HS-5 (cell line): ENCODE measurements at regions not wholly inside any gene's neighbourhood (a gene's known extent, or its start where the extent isn't known, plus 50 kb on each side); places are given as distances from the start of the nearest gene placed in this dataset.
"Not testable (repeated sequence)": the region's sequence is repeated elsewhere in the genome, so short reads cannot be mapped to it uniquely, and the experiment has no call there.

Experiments used
- DNase-seq: peaks from one replicate; pipeline ENCODE4 v3.0.0-alpha.2; 2012; ENCODE audit warnings: low read depth

DNA sequence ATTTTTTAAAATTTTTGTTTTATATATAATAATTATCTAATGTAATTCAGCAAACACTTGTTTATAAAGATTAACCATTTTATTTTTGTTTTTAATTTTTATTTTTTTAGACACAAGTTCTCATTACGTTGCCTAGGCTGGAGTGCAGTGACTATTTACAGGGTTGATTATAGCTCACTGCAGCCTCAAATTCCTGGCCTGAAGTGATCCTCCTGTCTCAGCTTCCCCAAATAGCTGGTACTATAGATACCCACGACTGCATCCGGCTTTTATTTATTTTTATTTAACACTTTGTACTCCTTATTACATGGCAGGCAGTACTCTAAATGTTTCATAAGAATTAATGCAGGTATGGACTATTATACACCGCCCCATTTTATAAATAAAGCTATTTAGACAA is 288.7 kb downstream of the MDFIC start:
- no peak for DNase-seq

- DNase-seq = no peak
Observed at GRCh38 chr7:115208710-115209560, 287.0 kb downstream of the MDFIC start.

DNA sequence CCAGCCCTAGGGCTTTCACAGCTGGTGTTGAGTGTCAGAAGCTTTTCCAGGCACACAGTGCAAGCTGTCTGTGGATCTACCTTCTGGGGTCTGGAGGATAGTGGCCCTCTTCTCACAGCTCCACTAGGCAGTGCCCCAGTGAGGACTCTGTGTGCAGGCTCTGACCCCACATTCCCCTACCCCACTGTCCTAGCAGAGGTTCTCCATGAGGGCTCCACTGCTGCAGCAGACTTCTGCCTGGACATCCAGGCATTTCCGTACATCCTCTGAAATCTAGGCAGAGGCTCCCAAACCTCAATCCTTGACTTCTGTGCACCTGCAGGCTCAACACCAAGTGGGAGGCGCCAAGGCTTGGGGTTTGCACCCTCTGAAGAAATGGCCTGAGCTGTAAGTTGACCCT is 284.5 kb downstream of the MDFIC start:
- not testable (repeated sequence) for DNase-seq

DNA sequence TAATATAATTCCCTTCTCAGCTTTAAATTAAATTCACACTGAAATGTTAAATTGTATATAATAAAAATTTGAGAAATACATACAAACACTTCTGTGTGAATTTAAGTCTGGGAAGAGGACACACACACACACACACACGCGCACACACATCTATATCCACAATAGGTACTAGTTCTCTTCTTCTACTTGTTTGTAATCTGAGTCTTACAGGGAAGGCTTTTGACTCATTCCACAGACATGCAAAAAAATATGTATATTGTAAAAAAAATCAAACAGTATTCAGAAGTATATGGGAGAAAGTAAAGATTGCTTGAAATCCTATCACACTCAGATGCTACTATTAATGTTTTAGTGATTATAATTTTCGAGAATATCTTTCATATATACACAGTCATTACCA is 276.2 kb downstream of the MDFIC start:
- DNase-seq = no peak

- DNase-seq = no peak
Observed at GRCh38 chr7:115195208-115195607, 273.3 kb downstream of the MDFIC start.

DNA sequence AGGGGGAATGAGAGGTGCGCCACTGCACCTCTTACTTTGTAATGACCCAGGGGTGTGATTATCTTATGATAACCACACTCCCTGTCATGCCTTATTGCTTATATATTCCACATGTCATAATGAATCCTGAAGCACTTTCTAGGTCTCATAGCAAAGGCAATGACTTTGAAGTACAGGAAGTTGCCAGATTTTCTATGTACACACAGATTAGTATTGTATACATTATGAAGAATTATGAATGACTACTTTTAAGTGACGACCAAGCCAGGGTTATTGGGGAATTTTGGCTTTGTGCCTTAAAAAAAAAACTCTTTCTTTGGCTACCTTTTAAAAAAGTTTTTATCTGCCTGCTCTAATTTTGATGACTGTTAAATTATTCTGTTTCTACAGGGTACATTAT is 269.6 kb downstream of the MDFIC start:
- no peak for DNase-seq

GRCh38 chr7:115183431-115184057 is 261.6 kb downstream of the MDFIC start:
- DNase-seq = no peak

DNA sequence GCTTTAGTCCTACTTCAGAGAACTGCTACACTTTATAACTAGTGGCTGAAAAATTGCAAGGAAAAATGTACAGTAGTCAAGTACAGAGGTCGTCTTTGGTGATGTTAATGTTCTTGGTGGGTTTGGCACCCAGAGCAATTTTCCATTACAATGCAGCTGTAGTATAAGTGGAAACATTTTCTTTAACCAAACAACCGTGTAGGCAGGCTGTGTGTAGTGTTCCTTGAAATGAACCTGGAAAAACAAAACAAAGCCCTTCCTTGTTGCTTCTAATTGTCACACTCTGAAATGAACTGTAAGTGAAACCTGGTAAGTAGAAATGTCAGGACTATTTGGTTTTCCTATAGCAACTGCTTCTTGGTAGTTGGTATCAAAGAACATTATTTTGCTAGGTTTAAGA is 256.9 kb downstream of the MDFIC start:
- DNase-seq = no peak

- no peak for DNase-seq
Observed at GRCh38 chr7:115177823-115178222, 255.9 kb downstream of the MDFIC start.

- no peak for DNase-seq
Observed at GRCh38 chr7:115177103-115177502, 255.2 kb downstream of the MDFIC start.

DNA sequence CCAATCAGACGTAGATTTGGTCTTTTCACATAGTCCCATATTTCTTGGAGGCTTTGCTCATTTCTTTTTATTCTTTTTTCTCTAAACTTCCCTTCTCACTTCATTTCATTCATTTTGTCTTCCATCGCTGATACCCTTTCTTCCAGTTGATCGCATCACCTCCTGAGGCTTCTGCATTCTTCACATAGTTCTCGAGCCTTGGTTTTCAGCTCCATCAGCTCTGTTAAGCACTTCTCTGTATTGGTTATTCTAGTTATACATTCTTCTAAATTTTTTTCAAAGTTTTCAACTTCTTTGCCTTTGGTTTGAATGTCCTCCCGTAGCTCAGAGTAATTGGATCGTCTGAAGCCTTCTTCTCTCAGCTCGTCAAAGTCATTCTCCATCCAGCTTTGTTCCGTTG is 250.5 kb downstream of the MDFIC start:
- DNase-seq = not testable (repeated sequence)

DNA sequence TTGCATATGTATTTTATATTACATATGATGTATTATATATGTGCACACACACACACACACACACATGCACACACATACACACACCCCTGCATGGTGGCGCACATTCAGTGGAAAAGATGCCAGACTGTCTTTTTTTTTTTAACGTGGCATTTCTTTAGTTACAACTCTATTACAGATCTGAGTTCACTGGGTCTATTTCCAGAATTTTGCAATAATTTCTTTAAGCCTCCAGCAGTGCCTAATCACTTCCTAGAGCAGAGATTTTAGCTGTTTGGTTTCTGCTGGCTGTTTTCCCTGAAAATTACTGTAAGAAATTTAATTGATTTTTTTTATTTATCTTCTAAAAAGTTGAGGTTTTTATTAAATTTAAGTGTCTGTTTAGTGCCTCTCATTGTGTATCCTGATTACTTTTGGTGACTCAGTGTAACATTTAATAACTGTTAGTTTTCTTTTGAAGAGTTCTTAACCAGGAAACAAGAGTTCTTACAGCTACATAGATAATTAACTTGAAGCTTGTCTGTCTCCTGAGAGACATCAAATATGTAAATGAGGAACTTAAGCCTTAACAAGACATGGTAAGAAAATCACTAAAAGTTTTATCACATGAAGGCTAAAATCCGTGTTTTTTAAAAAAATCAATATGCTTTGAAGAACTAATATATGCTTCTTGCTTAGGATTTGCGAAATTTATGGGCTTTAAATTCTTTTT is 232.0 kb downstream of the MDFIC start:
- no peak for DNase-seq

GRCh38 chr7:115153176-115153575 is 231.3 kb downstream of the MDFIC start:
- no peak for DNase-seq

DNA sequence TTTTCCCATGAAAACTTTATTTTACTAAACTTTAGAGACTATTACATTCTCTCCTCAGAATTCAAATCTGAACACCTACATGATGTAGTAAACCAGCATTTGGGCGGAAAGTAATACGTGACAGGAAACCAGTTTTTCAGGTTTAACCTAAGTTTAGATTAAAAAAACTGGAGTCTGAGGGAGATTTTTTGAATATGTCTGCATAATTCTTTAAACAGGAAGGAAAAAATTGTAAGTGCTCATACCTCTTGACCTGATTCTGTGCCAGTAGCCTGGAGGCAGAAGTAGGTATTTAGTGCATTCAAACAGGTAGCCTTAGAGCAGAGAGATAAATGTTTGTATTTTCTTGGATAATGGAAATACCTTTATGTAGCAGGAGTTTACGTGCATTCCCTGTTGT is 224.3 kb downstream of the MDFIC start:
- DNase-seq = no peak

- DNase-seq = no peak
Observed at GRCh38 chr7:115145512-115145911, 223.6 kb downstream of the MDFIC start.

DNA sequence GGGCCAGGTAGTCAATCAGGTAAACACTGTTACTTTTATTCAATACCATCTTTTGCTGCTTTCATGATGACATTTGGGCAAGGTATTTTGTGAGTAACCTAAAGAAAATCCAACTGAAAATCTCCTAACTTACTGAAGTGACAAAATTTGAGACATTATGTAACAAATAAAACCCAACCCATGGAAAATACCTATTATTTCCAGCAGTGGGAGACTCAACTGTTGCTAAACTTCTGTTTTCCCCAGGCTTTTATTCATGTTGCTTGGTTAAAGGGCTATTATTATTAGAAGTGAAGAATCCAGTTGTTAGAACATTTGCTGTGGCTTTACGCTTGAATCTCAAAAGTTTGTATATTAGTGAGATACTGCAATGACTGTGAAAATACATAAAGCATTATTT is 215.9 kb downstream of the MDFIC start:
- no peak for DNase-seq

DNA sequence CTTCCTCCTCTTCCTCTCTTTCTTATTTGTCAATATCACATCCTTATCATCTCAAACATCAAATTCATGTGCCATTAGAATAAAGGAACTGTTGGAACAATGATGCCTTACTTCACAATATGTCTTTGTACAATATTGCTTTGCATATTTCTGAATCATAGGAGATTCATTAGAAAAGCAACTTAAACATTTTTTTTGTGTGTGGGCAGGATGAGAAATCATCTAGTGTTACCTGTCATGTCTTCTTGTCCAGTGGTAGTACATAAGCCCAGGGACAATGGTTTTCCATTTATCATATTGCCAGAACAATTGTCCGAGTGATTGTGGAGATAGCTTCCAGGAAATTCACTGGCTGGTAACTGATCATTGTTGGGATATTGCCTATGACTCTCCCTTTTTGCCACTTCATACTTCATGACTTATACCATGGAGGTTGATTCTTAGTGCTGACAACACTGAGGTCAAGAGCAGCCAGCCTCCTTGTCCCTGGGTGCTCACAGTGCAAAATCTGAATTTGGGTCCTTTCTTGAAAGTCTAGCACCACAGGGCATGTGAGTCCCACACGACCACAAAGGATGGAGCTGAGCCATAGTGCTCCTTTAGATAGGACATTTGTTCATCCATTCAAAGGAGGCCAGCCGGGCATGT is 215.0 kb downstream of the MDFIC start:
- DNase-seq = no peak

DNA sequence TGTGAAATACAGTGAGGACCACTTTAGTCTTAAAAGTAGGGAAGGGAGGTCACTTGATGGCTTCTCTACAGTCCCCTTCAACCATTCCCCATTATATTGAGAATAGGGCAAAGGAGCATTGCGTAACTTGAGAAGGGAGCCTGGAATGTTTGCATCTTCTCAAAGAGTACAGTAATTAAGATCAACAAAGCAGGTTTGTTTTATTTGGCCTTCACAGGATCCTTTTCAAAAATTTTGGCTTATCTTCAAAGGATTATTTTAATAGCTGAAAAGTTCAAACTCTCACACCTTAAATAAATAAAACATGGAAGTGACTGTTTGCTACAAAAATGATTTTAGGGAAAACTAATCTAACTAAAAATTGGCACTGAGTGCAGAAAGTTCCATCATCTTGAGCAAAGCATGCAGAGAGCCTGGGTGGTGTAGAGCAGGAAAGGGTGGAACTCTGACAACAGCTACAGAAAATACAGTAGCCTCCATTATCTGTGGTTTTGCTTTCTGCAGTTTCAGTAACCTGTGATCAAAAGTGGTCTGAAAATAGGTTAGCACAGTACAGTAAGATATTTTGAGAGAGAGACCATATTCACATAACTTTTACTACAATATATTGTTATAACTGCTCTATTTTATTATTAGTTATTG is 214.0 kb downstream of the MDFIC start:
- DNase-seq = no peak

DNA sequence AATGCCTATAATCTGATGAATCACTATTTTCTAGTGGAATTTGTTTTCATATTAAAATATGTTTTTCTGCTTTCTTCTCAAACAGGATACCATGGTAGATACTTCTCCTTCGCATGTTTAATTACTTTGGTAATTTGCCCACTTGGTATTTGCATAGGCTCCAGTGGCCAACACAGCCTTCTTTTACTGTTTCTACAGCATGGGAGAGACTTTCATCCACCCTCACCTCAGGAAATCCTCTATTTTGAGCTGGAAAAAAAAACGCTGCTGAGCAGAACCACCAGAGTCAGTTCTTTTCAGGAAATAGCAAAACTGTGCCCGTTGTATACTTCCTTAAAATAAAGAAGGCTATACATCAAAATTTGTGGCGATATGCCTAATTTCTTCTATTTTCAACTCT is 213.3 kb downstream of the MDFIC start:
- DNase-seq = no peak

GRCh38 chr7:115133248-115133647 is 211.4 kb downstream of the MDFIC start:
- DNase-seq = no peak

DNA sequence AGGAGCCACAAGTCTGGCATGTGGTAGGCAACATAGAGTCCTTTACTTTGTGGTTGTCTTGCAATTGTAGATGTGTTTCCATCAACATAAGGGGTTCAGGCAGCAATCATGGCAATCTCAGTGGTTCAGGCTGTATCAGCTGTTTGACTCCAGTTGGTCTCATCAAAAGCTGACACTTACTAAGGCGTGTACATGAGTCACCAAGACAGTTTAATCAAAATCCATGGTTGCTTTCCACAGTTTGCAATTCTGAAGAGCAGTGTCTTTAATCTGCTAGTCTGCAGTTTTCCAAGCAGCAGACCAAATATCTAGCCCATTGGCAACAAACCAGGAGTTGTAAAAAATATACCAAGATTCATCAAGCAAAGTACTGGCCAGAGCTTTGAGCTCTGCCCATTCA is 210.2 kb downstream of the MDFIC start:
- DNase-seq = no peak

- DNase-seq = no peak
Observed at GRCh38 chr7:115128154-115128553, 206.3 kb downstream of the MDFIC start.
